K562 (cell line): ENCODE measurements at regions not wholly inside any gene's neighbourhood (a gene's known extent, or its start where the extent isn't known, plus 50 kb on each side); places are given as distances from the start of the nearest gene placed in this dataset.

ENCODE experiments used
- ATAC-seq: fragments of 200-7000 bp; cut with Tn5 transposase; 3 replicates; pipeline ENCODE4 v1.9.1; 2020; ENCODE audit warnings: moderate library complexity
- BruUV-seq: library from RNA; stranded (reverse); fragments of 400-500 nt; replicated peaks from 2 replicates; lab custom pipeline; 2021; lab: Mats Ljungman, UMichigan
- CTCF ChIA-PET: fragments of 300-600 bp; formaldehyde crosslinking; extraction: SDS; loops from one replicate; lab custom pipeline; 2021; ENCODE audit warnings: low intra/inter-chr PET ratio; lab: Yijun Ruan, JAX
- POLR2A ChIA-PET: fragments of 300-600, 350-650 bp; sonication (Branson Sonifier 250); formaldehyde crosslinking; extraction: SDS; loops from one replicate; lab custom pipeline; 2021; ENCODE audit warnings: antibody characterized with exemption, inconsistent platforms; lab: Yijun Ruan, JAX
- DNase-seq, 4 experiments: peaks; one replicate each; pipeline versions ENCODE4 v3.0.0 to v3.0.0-alpha.2; 2011 to 2018; ENCODE audit warnings: low spot score in 3 of 4, mixed read lengths in 3 of 4; ENCODE audit errors: extremely low read depth in 1 of 4
- FAIRE-seq: peaks from 2 replicates; lab custom pipeline; 2011; peaks lifted over from hg19 to GRCh38; lab: Jason Lieb, UNC
- H2AFZ ChIP-seq: 2 replicates; pipeline ENCODE4 v1.6.0; 2011; ENCODE audit warnings: low read depth, low read length, control low read depth, inconsistent platforms
- H3K27ac ChIP-seq: fragments of 200-600 bp; 3 replicates; pipeline ENCODE4 v1.8.0; 2011; ENCODE audit warnings: low read depth, mild to moderate bottlenecking, control low read depth, inconsistent platforms, low read length, moderate library complexity, mixed read lengths; ENCODE audit errors: extremely low read depth
- H3K27me3 ChIP-seq, 2 experiments: fragments of 300-600 bp in 1 of 2; 2 replicates in 1 of 2; 3 replicates in 1 of 2; pipeline versions ENCODE4 v1.6.0 to v1.8.0; 2011; ENCODE audit warnings: inconsistent platforms in 2 of 2, low read length in 2 of 2, mild to moderate bottlenecking in 1 of 2, mixed read lengths in 1 of 2, moderate library complexity in 1 of 2; ENCODE audit not compliant: control insufficient read depth in 2 of 2, insufficient read depth in 2 of 2
- H3K36me3 ChIP-seq: fragments of 300-600 bp; 3 replicates; pipeline ENCODE4 v1.8.0; 2011; ENCODE audit warnings: mild to moderate bottlenecking, low read length, inconsistent platforms; ENCODE audit not compliant: control insufficient read depth, insufficient read depth
- H3K4me1 ChIP-seq, 2 experiments: fragments of 200-600 bp in 1 of 2; replicated peaks in 1 of 2; 2 replicates in 1 of 2; 3 replicates in 1 of 2; pipeline versions ENCODE4 v1.5.1 to v1.8.0; 2011; ENCODE audit warnings: inconsistent platforms in 2 of 2, low read length in 2 of 2, mild to moderate bottlenecking in 1 of 2, mixed read lengths in 1 of 2, moderate library complexity in 1 of 2; ENCODE audit not compliant: control insufficient read depth in 2 of 2, insufficient read depth in 2 of 2
- H3K4me2 ChIP-seq: 2 replicates; pipeline ENCODE4 v1.6.1; 2011; ENCODE audit warnings: low read length, control low read depth, inconsistent platforms, mixed read lengths; ENCODE audit not compliant: insufficient read depth
- H3K4me3 ChIP-seq: fragments of 200-600 bp; sonication (generic), shearing (Covaris generic); 2 replicates; pipeline ENCODE4 v1.5.1; 2016; ENCODE audit warnings: control low read depth, inconsistent platforms
- H3K79me2 ChIP-seq: fragments of 200-600 bp; 3 replicates; pipeline ENCODE4 v1.8.0; 2011; ENCODE audit warnings: low read length, inconsistent platforms; ENCODE audit not compliant: control insufficient read depth, insufficient read depth
- H3K9ac ChIP-seq, 2 experiments: 2 replicates each; pipeline versions ENCODE4 v1.6.0 to v1.6.1; 2011; ENCODE audit warnings: low read depth in 2 of 2, low read length in 2 of 2, control low read depth in 1 of 2, inconsistent platforms in 1 of 2, mild to moderate bottlenecking in 1 of 2, mixed read lengths in 1 of 2; ENCODE audit not compliant: insufficient read depth in 1 of 2
- H3K9me1 ChIP-seq: one replicate; pipeline ENCODE4 v1.6.0; 2011; ENCODE audit warnings: inconsistent platforms, mild to moderate bottlenecking, low read length, moderate library complexity; ENCODE audit not compliant: control insufficient read depth, insufficient read depth
- H3K9me3 ChIP-seq: replicated peaks from 2 replicates; pipeline ENCODE4 v1.5.1; 2011; ENCODE audit warnings: low read depth, low read length, inconsistent platforms; ENCODE audit not compliant: control insufficient read depth, insufficient read depth
- H4K20me1 ChIP-seq: replicated peaks from 2 replicates; pipeline ENCODE4 v1.6.1; 2011; ENCODE audit warnings: low read length, inconsistent platforms, mixed read lengths; ENCODE audit not compliant: control insufficient read depth, insufficient read depth
- ADNP ChIP-seq: fragments of 200-800 bp; sonication (Bioruptor generic); IDR thresholded peaks from 2 replicates; pipeline ENCODE4 v1.6.1; 2016; ENCODE audit warnings: missing genetic modification characterization, missing compliant biosample characterization
- GABPA ChIP-seq: fragments of 200-800 bp; sonication (Bioruptor generic); conservative IDR thresholded peaks from 2 replicates; pipeline ENCODE4 v1.6.1; 2016; ENCODE audit warnings: low read depth, missing genetic modification characterization, missing compliant biosample characterization
- MAZ ChIP-seq, 2 experiments: fragments of 450-650 bp in 1 of 2; sonication (generic) in 1 of 2; formaldehyde crosslinking; IDR thresholded peaks in 1 of 2; conservative IDR thresholded peaks in 1 of 2; 2 replicates each; pipeline versions ENCODE4 v1.4.0 to v1.5.0; 2020; ENCODE audit warnings: mild to moderate bottlenecking in 1 of 2, missing genetic modification reagents in 1 of 2
- NR3C1 ChIP-seq: sonication (generic); formaldehyde crosslinking; IDR thresholded peaks from 2 replicates; pipeline ENCODE4 v1.8.1; 2022; ENCODE audit warnings: missing genetic modification reagents
- in situ Hi-C: fragments of 300-500 bp; cut with MboI; formaldehyde crosslinking; loops from 4 replicates; pipeline ENCODE4 v1.15.0; 2018; ENCODE audit warnings: inconsistent platforms, mixed read lengths
- intact Hi-C: fragments of 100-400 bp; cut with micrococcal nuclease; formaldehyde crosslinking; loops from 2 replicates; pipeline ENCODE4 v1.14.2; 2022

DNA sequence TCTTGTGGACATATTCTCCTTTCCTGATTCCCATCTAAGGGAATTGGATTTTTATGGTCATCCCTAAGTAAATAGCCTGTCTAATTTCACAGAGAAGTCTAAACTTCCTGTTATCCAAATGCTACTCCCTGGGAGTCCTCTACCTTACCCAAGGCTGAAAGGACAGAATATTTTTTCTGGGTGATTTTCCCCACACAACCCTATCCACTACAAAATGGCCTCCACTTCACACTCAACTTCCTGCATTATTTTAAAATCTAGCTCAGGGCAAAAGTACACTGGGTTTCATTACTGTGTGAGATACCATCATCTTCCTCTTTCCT lies 77.5 kb upstream of the ABI3BP start:
- no peaks in the 10 kb centered on the region for H4K20me1 ChIP-seq
- no TSS peak for BruUV-seq
- TF ChIP-seq NR3C1 = no peak
- TF ChIP-seq GABPA = 0 out of 2 replicates have a peak, but pooled peaks have one; percentile 13
- TF ChIP-seq MAZ (CRISPR knock-in tag; conservative IDR thresholded peaks at IDR 0.05 in 1 of 2, IDR thresholded peaks at IDR 0.05 in 1 of 2) = no peak
- no peak for TF ChIP-seq ADNP (tag)
- H3K9me1 ChIP-seq = no peaks in the 10 kb centered on the region
- intact Hi-C loops = loop anchor here (1.0 to 5.0 kb wide), 3 partner anchors 76 to 312 kb away; no protein-coding TSS in a partner anchor
- in situ Hi-C loops = loop anchor here (10.0 kb wide), 1 partner anchor 114 kb away; no protein-coding TSS in a partner anchor
- H3K4me3 ChIP-seq = no peak overlapping the region
- no peak overlapping the region for H3K4me2 ChIP-seq
- CTCF ChIA-PET = interaction anchor here (0.5 to 1.5 kb wide), 4 partner anchors 126 to 1239 kb away, joined by 3 to 6 read pairs (median 4); no protein-coding TSS in a partner anchor
- H3K9ac ChIP-seq = no peak overlapping the region
- FAIRE-seq = no peak
- POLR2A ChIA-PET = interaction anchor here (1.0 kb wide), 1 partner anchor 491 kb away, joined by 3 read pairs; the partner anchor contains the start of gene TRMT10C
- ATAC-seq = no peak
- no peaks in the 10 kb centered on the region for H3K79me2 ChIP-seq
- no peaks in the 10 kb centered on the region for H3K27me3 ChIP-seq
- H3K27ac ChIP-seq = no peak overlapping the region
- H2AFZ ChIP-seq = peak overlapping the region; percentile 76
- H3K4me1 ChIP-seq = no peaks in the 10 kb centered on the region
- H3K9me3 ChIP-seq = no peaks in the 10 kb centered on the region
- no peaks in the 10 kb centered on the region for H3K36me3 ChIP-seq
- DNase-seq = no peak
